Ovary (tissue), 7 donors: ENCODE measurements at regions not wholly inside any gene's neighbourhood (a gene's known extent, or its start where the extent isn't known, plus 50 kb on each side); places are given as distances from the start of the nearest gene placed in this dataset.

Experiments
- DNase-seq, 5 donors: peaks; one replicate each; pipeline ENCODE4 v3.0.0-alpha.2; 2019 to 2020
- H3K27ac ChIP-seq, 2 donors: fragments of 200-600 bp; one replicate each; pipeline versions ENCODE4 v1.5.1 to v1.8.0; 2019 to 2022
- H3K27me3 ChIP-seq: fragments of 200-600 bp; one replicate; pipeline ENCODE4 v1.8.0; 2022
- H3K36me3 ChIP-seq: fragments of 200-600 bp; sonication (generic); one replicate; pipeline ENCODE4 v1.5.1; 2019
- H3K4me1 ChIP-seq: one replicate; pipeline ENCODE4 v1.8.1; 2013; ENCODE audit warnings: mild to moderate bottlenecking, moderate library complexity; ENCODE audit not compliant: insufficient read depth
- H3K4me3 ChIP-seq: fragments of 200-600 bp; sonication (generic); one replicate; pipeline ENCODE4 v1.5.1; 2017
- H3K9me3 ChIP-seq, 2 donors: fragments of 200-600 bp in 1 of 2; sonication (generic) in 1 of 2; one replicate each; pipeline versions ENCODE4 v1.5.1 to v1.8.1; 2013 to 2019; ENCODE audit warnings: mild to moderate bottlenecking in 1 of 2, moderate library complexity in 1 of 2
- EP300 ChIP-seq: sonication (generic); formaldehyde crosslinking; IDR thresholded peaks from one replicate; pipeline ENCODE4 v1.6.1; 2017; ENCODE audit warnings: antibody characterized with exemption
- POLR2A ChIP-seq: fragments of 450-650 bp; IDR thresholded peaks from one replicate; pipeline ENCODE4 v1.6.1; 2017; ENCODE audit warnings: antibody characterized with exemption, mild to moderate bottlenecking, moderate library complexity
- WGBS, 3 donors: extraction: QIAGEN DNeasy Blood & Tissue Kit in 1 of 3; methylation state at CpG; one replicate each; pipeline versions ENCODE4 v1.1.5 to v1.1.7; 2013 to 2017; 5-methylcytosine and 5-hydroxymethylcytosine counted together
- intact Hi-C, 4 donors: fragments of 100-400 bp; cut with DNase I; formaldehyde crosslinking; loops; one replicate each; pipeline versions ENCODE4 v1.11.0 to v1.15.1; 2022 to 2023
- TF ChIP-seq, protein P1 (sequence below), 3 donors: fragments of 450-650 bp in 2 of 3; fragments of 200-600 bp in 1 of 3; IDR thresholded peaks; one replicate each; pipeline versions ENCODE4 v1.5.1 to v1.8.0; 2016 to 2022; ENCODE audit warnings: antibody characterized with exemption in 3 of 3, mild to moderate bottlenecking in 1 of 3
- donor health status: DM: no; HTN: no; CAD: no; lungs with moderate emphysema.
- donor health status: DM: no; HTN: no; CAD: no.
- donor health status: Bipolar disorder and iron deficiency.
- donor health status: DM: no; HTN: no; CAD: no.
- donor health status: DM: yes; HTN: yes; CAD: no.

DNA sequence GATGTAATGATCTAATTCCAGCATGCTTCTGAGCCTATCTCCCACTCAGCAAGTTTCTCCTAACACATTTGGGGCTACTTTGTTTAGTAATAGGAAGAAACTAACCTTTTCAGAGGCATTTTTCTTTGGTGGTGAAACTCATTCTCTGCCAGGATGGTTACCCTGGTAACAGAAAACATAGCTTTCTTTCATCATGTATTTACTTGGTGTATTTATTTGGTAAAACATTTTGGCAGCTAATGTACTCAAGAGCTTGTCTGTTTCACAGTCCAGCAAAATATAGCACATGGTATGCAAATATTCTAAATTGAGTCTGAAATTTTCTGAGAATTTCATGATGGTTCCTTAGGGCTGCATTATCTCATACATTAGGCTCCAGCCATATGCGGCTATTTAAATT is 100.0 kb downstream of the SLC35B3 start:
- WGBS, 3 donors = 86 to 98% (median 91%) methylated on average over 1 of the region's 1 CpG

GRCh38 chr6:8334113-8334512 is 101.2 kb downstream of the SLC35B3 start:
- no peak for TF ChIP-seq EP300
- TF ChIP-seq POLR2A = no peak
- TF ChIP-seq, protein P1, sequence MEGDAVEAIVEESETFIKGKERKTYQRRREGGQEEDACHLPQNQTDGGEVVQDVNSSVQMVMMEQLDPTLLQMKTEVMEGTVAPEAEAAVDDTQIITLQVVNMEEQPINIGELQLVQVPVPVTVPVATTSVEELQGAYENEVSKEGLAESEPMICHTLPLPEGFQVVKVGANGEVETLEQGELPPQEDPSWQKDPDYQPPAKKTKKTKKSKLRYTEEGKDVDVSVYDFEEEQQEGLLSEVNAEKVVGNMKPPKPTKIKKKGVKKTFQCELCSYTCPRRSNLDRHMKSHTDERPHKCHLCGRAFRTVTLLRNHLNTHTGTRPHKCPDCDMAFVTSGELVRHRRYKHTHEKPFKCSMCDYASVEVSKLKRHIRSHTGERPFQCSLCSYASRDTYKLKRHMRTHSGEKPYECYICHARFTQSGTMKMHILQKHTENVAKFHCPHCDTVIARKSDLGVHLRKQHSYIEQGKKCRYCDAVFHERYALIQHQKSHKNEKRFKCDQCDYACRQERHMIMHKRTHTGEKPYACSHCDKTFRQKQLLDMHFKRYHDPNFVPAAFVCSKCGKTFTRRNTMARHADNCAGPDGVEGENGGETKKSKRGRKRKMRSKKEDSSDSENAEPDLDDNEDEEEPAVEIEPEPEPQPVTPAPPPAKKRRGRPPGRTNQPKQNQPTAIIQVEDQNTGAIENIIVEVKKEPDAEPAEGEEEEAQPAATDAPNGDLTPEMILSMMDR (IDR thresholded peaks at IDR 0.05) = no peak
- H3K4me3 ChIP-seq = no peak overlapping the region
- no peaks in the 10 kb centered on the region for H3K27me3 ChIP-seq
- no peaks in the 10 kb centered on the region for H3K4me1 ChIP-seq
- H3K36me3 ChIP-seq = no peaks in the 10 kb centered on the region
- no peak overlapping the region for H3K27ac ChIP-seq
- no peak for DNase-seq
- no peaks in the 10 kb centered on the region for H3K9me3 ChIP-seq
- intact Hi-C loops = loop anchor here in 1 of 4 donors (5.0 kb wide), 1 partner anchor 523 kb away; no protein-coding TSS in a partner anchor
- 60 to 69% (median 62%) methylated on average over 5 of the region's 5 CpGs for WGBS, 3 donors

More for the DNA sequence above, 100.0 kb downstream of the SLC35B3 start:
- DNase-seq = no peak
- H3K36me3 ChIP-seq = no peaks in the 10 kb centered on the region
- H3K9me3 ChIP-seq = no peaks in the 10 kb centered on the region
- H3K4me1 ChIP-seq = no peaks in the 10 kb centered on the region
- H3K27ac ChIP-seq = no peak overlapping the region
- intact Hi-C loops = no loop called here
- H3K4me3 ChIP-seq = no peak overlapping the region
- TF ChIP-seq EP300 (no peak), POLR2A (no peak)
- TF ChIP-seq, protein P1 (IDR thresholded peaks at IDR 0.05) = no peak
- no peaks in the 10 kb centered on the region for H3K27me3 ChIP-seq

DNA sequence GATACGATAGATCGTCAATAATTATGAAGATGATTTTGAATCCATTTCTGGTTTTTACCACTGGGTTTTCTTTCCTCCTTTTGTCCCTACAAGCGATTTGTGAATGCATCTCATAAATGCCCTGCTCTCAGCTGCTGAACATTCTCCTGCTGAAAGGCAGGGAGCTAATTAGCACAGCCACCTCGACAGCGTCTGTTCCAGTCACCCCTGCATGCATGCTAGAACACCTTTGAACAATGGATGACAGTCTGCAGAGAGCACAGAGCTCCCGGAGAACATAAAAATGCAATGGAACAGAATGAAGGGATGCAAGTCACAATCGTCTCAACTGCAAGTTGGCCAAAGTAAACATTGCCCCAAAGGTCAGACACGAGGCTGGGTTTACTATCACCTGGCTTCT is 105.8 kb downstream of the SLC35B3 start:
- TF ChIP-seq, protein P1 (IDR thresholded peaks at IDR 0.05) = no peak
- no peak for TF ChIP-seq EP300
- no peak for TF ChIP-seq POLR2A
- Histone ChIP-seq H3K4me1 (no peaks in the 10 kb centered on the region), H3K27me3 (no peaks in the 10 kb centered on the region), H3K36me3 (no peaks in the 10 kb centered on the region), H3K27ac (no peak overlapping the region), H3K9me3 (no peaks in the 10 kb centered on the region), H3K4me3 (no peak overlapping the region)
- DNase-seq = no peak
- 46 to 54% (median 46%) methylated on average over 8 of the region's 8 CpGs for WGBS, 3 donors
- intact Hi-C loops = no loop called here

DNA sequence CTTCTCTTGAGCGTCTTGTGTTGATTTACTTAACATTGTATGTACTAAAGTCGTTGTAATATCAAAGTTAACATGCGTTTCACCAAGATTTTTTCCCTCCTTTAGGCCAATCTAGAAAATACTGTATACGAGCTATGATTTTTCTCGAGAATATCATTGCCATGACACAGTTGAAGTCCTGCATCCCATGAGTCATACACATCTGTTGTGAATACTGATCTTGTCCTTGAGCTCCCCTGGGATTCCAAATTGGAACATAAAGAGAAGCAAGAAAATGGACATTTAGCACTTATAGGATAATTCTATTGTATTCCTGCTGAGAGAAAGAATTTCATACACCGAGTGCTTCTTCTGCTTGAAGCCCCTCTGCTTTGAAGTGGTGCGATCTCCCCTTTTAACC is 109.6 kb downstream of the SLC35B3 start:
- Histone ChIP-seq H3K36me3 (no peaks in the 10 kb centered on the region), H3K27me3 (no peaks in the 10 kb centered on the region), H3K27ac (no peak overlapping the region), H3K4me3 (no peak overlapping the region), H3K4me1 (no peaks in the 10 kb centered on the region), H3K9me3 (no peaks in the 10 kb centered on the region)
- intact Hi-C loops = no loop called here
- no peak for DNase-seq
- TF ChIP-seq POLR2A = no peak
- no peak for TF ChIP-seq EP300
- TF ChIP-seq, protein P1 (IDR thresholded peaks at IDR 0.05) = no peak
- WGBS, 3 donors = 70 to 81% (median 74%) methylated on average over 7 of the region's 7 CpGs

DNA sequence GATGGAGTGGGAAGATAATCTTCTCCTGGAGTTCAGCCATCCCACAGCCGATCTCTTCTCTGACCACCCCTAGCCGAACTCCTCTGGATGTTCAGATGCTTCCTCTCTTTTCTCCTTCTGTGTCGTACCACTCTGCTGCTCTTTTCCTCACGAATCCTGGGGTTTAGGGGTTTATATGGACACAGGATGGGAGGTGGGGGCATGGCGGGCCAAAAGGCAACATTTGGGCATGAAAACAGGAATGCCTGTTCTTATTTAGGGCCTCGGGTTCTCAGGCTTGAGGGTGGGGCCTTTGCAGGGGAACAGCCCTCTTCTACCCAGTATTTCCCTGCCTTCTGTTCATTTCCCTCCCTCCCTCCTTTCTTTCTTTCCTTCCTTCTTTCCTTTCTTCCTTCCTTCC is 112.7 kb downstream of the SLC35B3 start:
- intact Hi-C loops = no loop called here

More for the DNA sequence above, 112.7 kb downstream of the SLC35B3 start:
- Histone ChIP-seq H3K27me3 (no peaks in the 10 kb centered on the region), H3K4me1 (no peaks in the 10 kb centered on the region), H3K9me3 (no peaks in the 10 kb centered on the region), H3K4me3 (no peak overlapping the region), H3K27ac (no peak overlapping the region), H3K36me3 (no peaks in the 10 kb centered on the region)
- TF ChIP-seq POLR2A = no peak
- no peak for TF ChIP-seq EP300
- TF ChIP-seq, protein P1 (IDR thresholded peaks at IDR 0.05) = no peak
- 79 to 81% (median 79%) methylated on average over 6 of the region's 6 CpGs for WGBS, 3 donors
- DNase-seq = no peak
